Renal cortex interstitium (tissue), 11 donors: ENCODE measurements at regions not wholly inside any gene's neighbourhood (a gene's known extent, or its start where the extent isn't known, plus 50 kb on each side); places are given as distances from the start of the nearest gene placed in this dataset.

ENCODE experiments used
- DNase-seq, 11 donors: peaks; one replicate each; pipeline ENCODE4 v3.0.0-alpha.2; 2013; ENCODE audit warnings: low read depth in 9 of 11, low spot score in 4 of 11; ENCODE audit errors: extremely low read depth in 1 of 11

GRCh38 chr9:16248822-16249221 is 621.6 kb downstream of the BNC2 start:
- DNase-seq, result no peak

- DNase-seq, result no peak
Observed at GRCh38 chr9:16252616-16253015, 617.9 kb downstream of the BNC2 start.

- no peak for DNase-seq
Observed at GRCh38 chr9:16254674-16255073, 615.8 kb downstream of the BNC2 start.

- DNase-seq, result no peak
Observed at GRCh38 chr9:16255217-16255616, 615.3 kb downstream of the BNC2 start.

- no peak for DNase-seq
Observed at GRCh38 chr9:16257604-16258003, 612.9 kb downstream of the BNC2 start.

- no peak for DNase-seq
Observed at GRCh38 chr9:16258191-16258590, 612.3 kb downstream of the BNC2 start.

GRCh38 chr9:16258708-16259107 is 611.8 kb downstream of the BNC2 start:
- DNase-seq, result no peak

- DNase-seq, result no peak
Observed at GRCh38 chr9:16262477-16263261, 607.8 kb downstream of the BNC2 start.

- no peak for DNase-seq
Observed at GRCh38 chr9:16265688-16266087, 604.8 kb downstream of the BNC2 start.

- DNase-seq, result no peak
Observed at GRCh38 chr9:16266648-16267276, 603.7 kb downstream of the BNC2 start.

- no peak for DNase-seq
Observed at GRCh38 chr9:16267281-16268066, 603.0 kb downstream of the BNC2 start.

- DNase-seq, result no peak
Observed at GRCh38 chr9:16268067-16268881, 602.2 kb downstream of the BNC2 start.

GRCh38 chr9:16271967-16272366 is 598.5 kb downstream of the BNC2 start:
- DNase-seq, result no peak

- DNase-seq, result no peak
Observed at GRCh38 chr9:16272776-16273175, 597.7 kb downstream of the BNC2 start.

- DNase-seq, result no peak
Observed at GRCh38 chr9:16275795-16276624, 594.5 kb downstream of the BNC2 start.

GRCh38 chr9:16276866-16277265 is 593.6 kb downstream of the BNC2 start:
- DNase-seq, result no peak

GRCh38 chr9:16277471-16277960 is 593.0 kb downstream of the BNC2 start:
- DNase-seq, result no peak

GRCh38 chr9:16278326-16278999 is 592.0 kb downstream of the BNC2 start:
- DNase-seq, result no peak
